SIG-M5 (cell line): ENCODE measurements at regions not wholly inside any gene's neighbourhood (a gene's known extent, or its start where the extent isn't known, plus 50 kb on each side); places are given as distances from the start of the nearest gene placed in this dataset.

ENCODE experiments used
- DNase-seq: peaks from one replicate; lab custom pipeline; 2025; lab: John Stamatoyannopoulos, UW

- DNase-seq: no peak
These were observed 134.6 kb upstream of the PROK2 start for GRCh38 chr3:71919572-71919971.

DNA sequence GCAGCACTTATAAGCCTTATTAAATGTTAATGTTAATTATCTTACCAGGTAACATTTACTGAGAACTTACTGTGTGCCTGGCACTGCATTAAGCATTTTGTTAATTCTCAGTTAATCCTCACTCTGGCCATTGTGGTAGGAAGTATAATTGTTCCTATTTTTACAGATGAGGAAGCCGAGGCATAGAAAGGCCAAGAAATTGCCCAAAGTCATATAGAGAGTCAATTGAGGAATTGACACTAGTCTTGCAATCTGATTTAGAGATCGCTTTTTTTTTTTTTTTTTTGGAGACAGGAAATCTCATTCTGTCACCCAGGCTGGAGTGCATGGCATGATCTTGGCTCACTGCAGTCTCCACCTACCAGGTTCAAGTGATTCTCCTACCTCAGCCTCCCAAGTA is 132.6 kb upstream of the PROK2 start:
- DNase-seq: no peak

- DNase-seq: no peak
These were observed 131.9 kb upstream of the PROK2 start for GRCh38 chr3:71916747-71917369.

DNA sequence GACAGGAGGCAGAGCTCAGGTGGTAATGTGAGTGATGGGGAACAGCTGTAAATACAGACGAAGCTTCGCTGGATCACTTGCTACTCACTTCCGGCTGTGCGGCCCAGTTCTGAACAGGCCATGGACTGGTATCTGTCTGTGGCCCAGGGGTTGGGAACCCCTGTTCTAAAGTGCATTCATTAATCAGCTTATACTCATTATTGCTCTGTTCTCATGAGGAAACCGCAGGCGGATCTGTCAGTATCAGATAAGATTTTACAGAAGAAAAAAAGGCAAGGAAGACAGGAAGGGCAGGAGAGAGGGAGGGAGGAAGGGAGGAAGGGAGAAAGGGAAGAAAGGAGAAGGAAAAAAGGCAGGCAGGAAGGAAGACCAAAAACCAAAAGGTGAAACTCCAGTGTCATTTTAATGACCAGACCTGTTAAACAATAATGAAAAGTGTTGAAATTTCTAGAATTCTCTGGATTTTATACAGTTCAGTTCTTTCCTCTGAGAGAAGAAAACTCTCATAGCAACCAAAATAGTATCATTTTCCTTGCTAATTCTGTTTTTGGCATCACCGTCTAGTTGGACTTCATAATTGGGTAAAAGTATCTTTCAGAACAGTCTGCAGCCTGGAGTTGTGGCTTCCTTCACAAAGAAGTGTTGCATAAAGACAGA is 128.0 kb upstream of the PROK2 start:
- no peak for DNase-seq

GRCh38 chr3:71910108-71910507 is 125.2 kb upstream of the PROK2 start:
- no peak for DNase-seq

GRCh38 chr3:71907996-71908395 is 123.0 kb upstream of the PROK2 start:
- DNase-seq: no peak

DNA sequence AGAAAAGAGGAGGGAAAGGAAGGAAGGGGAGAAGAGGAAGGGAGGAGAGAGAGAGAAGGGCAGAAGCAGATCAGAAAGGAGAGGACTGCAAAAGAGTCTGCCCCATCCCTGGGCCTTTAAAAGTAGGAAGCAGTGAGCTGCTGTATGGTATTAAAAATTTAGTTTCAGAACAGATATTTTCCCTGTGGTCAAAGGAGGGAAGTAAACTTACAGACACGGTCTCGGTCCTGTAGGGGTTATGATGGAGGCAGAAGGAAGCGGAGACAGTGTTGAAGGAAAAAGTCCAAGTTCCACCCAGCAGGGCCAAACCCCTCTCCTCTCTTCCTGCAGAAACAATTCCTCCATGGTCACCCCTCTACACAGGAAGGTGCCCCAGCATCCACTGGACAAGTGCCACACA is 122.0 kb upstream of the PROK2 start:
- DNase-seq: no peak

DNA sequence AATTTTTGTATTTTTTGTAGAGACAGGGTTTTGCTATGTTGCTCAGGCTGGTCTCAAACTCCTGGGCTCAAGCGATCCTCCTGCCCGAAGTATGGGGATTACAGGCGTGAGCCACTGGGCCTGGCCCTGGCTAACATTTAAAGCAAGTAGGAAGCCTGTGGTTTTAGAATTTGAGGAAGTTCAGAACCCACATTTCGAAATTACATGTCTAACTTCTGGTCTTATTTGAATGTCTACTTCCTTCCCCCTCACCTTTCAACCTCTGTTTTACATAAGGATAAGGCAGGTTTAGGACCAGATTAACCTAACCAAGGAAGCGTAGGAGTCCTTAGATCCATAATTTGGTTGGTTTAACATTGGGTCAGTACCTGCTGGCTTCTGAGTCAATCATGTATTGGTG is 120.5 kb upstream of the PROK2 start:
- DNase-seq: peak; percentile 78

DNA sequence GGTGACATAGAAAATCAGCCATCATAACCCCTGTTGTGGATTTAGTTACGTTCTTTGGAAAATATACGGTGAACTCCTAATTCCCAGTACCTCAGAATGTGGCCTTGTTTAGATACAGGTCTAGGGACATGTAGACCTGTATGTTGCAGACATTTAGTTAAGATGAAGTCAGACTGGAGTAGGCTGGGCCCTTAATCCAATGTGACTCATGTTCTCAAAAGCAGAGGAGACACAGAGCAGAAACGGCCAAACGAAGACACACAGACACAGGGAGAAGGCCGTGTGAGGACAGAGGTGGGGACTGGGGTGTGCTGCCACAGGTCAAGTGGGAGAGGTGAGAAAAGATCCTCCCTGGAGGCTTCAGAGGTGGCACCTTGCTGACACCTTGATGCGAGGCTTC is 119.0 kb upstream of the PROK2 start:
- no peak for DNase-seq

DNA sequence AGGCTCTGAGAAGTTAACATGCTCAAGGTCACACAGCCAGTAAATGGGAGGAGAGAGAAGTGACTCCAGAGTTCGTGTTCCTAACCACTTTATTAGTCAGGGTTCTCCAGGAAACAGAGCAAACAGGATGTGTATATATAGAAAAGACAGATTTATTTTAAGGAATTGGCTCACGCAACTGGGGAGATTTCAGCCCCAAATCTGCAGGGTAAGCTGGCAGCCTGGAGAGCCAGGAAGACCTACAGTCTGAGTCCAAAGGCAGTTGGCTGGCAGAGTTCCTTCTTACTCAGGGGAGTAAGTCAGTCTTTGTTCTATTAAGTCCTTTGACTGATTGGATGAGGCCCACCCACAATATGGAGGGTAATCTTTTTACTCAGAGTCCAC is 118.2 kb upstream of the PROK2 start:
- DNase-seq: no peak

DNA sequence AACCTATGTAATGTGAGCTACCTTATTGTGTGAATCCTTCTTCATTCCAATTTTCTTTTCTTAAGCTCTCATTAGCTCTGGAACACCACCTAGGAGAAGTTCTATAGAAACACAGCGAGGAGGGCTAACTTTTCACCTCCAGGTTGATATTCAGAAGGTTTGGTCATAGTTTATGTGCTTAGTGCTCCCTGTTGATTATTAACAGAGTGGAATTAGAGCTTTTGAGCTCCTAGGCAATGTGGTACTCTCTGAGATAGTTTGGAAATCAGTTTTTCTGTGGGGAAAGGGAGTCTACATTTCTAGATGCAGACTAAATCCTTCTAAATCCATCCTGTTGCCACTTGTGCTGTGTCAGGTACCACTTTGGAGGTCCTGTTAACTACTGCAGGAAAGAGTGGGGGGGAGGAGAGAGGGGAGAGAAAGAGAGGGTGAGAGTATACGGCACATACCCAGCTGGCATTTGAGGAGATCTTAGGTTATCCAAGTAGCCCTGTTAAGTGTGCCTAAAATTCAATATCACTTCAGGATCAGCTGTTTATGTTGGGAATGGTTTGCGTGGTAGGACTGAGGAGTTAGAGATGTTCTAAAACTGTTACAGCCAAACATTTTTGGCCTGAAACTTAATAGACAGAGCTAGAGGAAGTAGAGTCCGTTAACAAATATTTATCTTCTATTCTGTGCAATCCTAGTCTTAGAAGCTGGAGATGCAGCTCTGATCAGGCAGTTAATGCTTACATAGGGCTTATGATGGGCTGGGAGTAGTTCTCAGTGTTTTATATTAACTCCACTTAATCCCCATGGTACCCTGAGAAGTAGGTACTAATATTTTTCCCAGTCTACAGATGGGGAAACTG is 117.5 kb upstream of the PROK2 start:
- no peak for DNase-seq

DNA sequence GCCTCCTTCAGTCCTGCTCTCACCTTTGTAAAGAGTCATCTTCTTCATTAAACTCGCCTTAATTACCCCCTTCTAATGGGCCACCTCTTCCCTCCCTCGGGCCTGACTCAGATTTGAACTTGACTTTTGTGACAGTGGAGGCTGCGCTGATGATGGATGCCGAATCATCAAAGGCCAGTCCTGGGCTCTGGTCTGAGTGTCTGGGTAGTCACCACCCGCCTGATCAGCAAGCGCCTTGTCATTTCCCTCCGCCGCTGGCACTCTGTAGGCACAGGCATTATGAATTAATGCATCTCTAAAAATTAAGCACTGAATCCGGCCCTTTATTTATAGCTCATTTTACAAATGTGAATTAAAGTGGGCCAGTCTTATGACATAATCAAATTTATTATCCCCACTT is 116.7 kb upstream of the PROK2 start:
- DNase-seq: no peak

DNA sequence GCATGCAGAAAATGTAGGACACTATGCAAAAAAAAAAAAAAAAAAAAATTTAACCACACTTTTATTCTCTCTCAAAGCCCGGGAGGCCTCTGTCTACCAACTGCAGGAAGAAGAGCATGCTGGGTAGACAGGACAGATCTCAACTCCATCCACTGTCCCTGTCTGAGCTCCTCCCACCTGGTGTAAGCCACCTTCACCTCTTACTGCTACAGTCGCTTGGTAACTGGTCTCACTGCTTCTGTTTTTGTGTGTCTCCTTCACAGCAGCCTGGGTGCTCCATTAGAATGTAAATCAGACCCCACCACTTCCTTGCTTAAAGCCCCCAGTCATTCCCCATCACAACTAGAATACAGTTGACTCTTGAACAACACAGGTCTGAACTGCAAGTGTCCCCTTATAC is 115.1 kb upstream of the PROK2 start:
- no peak for DNase-seq

DNA sequence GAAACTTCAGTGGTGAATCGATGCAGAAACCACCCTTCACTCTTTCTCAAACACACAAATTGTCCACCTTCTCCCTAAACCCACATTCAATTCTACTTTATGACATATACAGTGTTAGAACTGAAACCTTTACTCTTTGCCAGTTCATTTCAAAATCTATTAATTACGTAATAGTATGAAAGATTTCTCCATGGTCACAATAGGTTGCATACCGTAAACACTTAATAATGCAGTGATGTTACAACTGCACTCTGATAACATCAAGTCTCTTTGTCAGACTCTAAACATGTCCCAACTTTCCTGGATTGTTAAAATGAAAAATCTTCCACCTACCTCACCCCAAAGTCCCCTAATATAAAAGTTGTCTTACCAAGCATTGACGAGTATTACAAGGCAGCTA is 111.8 kb upstream of the PROK2 start:
- no peak for DNase-seq

DNA sequence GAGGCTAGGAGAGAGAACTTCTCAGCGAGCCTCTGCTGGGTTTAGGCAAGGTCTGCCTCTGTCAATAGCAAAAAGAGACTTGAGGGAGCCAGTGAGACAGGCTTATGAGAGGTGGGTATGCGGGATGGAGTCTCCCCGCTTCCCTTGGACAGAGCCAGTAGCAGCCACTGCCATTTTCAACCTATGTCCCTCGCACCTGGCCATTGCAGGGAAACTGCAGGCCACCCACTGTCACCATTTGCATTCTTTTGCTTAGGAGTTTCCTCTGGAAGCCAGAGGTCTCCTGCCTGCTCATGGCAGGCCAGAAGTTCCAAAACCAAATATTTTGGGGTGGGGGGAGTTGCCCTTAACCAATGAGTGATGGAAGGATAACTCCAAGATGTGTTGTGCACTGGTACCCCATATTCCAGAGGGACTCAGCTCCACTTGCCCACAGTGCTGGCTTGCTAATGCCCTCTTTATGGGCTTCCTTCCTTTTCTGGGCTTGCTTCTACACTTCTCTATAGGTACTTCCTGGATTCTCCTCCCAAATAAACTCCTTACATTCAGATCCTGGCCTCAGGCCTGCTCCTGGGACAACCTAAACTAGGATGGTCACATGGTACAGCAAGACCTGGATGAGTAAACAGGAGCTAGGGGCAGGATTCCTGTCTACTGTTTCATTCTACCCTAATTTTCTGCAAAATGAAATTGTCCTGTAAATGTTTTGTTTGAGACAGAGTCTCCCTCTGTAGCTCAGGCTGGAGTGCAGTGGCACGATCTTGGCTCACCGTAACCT is 108.9 kb upstream of the PROK2 start:
- no peak for DNase-seq

- DNase-seq: no peak
These were observed 108.2 kb upstream of the PROK2 start for GRCh38 chr3:71893122-71893521.

GRCh38 chr3:71891483-71891882 is 106.5 kb upstream of the PROK2 start:
- DNase-seq: no peak

DNA sequence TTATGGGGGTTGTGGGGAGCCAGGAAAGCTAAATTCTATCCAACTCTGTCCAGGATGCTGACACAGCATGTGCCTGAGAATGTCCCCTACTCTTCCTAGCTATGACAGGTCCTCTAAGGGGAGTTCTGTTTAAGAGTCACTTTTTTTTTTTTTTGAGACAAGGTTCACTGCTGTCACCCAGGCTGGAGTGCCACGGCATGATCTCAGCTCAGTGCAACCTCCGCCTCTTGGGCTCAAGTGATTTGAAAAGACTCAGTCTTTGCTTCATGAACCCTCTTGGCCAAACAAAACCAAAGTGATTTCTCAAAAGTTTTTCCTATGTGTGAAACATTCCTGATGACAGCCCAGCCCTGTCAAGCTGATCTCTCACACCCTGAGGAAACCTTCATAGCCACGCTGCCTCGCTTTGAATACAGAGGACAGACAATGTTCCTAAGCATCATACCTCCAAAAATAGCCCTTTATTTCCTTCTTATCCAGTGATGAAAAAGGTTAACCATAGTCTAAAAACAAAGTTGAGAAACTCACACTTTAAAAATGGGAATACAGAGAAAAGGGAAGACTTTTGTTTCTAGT is 105.5 kb upstream of the PROK2 start:
- DNase-seq: no peak

GRCh38 chr3:71887256-71887655 is 102.3 kb upstream of the PROK2 start:
- no peak for DNase-seq

DNA sequence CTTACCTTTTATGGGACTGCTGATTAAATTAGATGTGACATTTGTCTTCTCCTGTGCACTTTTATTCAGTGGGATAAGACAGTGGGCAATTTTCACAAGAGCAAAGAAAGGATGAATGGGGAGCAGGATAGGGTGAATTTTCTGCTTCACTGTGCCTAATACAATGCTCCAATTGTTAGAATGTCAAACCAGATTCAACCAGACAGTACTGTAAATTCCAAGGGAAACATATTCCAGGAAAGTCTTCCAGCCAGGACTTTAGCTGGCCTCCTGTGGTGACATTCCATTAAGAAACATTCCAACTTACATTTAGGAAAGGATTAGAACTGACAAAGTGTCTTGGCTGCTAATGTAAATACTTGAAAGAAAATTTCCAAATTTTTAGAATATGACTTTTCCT is 100.1 kb upstream of the PROK2 start:
- DNase-seq: no peak

GRCh38 chr3:71881732-71882131 is 96.8 kb upstream of the PROK2 start:
- no peak for DNase-seq

- no peak for DNase-seq
These were observed 96.1 kb upstream of the PROK2 start for GRCh38 chr3:71881041-71881440.
